ENCODE measurements at regions not wholly inside any gene's neighbourhood (a gene's known extent, or its start where the extent isn't known, plus 50 kb on each side); places are given as distances from the start of the nearest gene placed in this dataset.
"Not testable (repeated sequence)": the region's sequence is repeated elsewhere in the genome, so short reads cannot be mapped to it uniquely, and the experiment has no call there.

DNA sequence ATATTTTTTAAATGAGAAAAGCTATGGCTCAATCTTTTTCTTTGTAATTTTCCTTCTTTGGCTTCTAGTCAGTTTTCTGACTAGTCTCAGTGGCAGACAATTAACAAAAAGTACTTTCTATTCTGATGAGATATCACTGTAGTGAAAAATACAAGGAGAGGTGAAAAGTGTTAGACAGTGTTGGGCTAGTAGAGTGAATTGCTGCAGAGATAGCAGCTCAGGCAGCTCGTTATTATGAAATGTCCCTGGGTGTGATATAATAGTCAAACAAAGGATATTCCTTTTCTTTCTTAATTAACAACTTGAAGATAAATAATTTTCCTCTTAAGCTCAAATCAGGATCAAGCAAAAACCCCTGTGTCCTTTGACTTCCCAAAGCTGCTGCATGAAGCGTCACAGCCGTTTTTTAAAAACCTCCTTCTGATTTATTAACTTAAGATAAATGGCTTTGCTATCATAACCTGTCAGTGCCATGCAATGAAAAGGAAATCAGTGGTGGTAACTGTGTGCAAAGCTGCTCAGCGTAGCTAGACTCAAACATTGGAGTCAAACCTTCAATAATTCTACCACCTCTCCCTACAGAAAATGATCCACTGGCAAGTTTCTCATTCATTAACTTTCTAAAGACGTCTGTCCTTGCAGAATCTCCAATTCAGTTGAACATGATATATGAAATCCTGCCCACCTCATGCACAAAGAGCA, 646.6 kb upstream of the PTBP2 start:
- no peak for DNase-seq (ENCODE audit: low spot score)

DNA sequence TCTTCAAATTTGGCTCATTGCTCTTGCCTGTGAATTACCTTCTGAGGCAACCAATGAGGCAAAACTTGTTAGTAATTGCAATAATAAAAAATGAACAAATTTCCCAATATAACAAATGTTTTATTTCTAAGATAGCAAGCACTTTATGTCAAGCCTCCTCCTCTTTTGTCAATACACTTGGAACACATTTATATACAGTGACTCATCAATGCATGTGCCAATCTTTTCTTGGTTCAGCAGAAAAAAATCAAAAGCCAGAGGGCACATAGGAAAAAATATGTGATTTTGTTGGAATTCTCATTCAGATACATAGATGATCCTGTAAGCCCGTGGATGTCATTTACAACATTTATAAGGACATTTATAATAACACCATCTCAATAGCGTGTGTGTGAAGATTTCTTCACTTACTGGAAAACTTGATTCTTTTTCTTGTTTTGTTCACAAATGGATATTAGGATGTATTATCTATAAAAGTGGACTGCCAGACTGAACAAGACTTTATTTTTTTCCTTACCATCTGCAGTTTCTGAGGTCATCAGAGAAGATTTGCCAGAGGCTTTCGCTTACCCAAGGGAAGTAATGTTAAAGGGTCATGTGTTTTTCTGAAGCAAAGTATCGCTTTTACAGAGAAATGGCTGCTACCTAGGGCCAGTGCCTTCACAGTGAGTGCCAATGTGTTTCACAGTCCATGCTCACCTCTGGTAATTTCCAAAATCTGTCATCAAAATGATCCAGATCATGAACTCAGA, 645.7 kb upstream of the PTBP2 start:
- no peak for DNase-seq (ENCODE audit: low spot score)

DNA sequence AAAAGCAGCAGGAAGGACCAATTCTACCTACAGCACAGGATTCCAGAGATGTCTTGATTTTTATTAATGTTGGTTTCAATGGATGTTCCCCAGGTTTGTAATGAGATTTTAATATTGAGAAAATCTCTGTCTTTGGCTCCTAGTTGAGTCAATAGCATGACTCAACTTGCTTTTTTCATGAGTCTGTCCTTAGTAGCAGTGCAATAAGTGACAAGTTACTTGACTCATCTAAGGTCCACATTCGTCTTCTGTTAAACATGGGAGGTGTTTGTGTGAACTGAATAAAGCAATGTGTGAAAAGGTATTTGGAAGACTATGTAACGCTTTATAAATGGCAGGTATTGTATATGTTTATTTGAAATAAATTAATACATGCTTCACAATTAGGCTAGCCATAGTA, 645.0 kb upstream of the PTBP2 start:
- no peak for DNase-seq (ENCODE audit: low spot score)

DNA sequence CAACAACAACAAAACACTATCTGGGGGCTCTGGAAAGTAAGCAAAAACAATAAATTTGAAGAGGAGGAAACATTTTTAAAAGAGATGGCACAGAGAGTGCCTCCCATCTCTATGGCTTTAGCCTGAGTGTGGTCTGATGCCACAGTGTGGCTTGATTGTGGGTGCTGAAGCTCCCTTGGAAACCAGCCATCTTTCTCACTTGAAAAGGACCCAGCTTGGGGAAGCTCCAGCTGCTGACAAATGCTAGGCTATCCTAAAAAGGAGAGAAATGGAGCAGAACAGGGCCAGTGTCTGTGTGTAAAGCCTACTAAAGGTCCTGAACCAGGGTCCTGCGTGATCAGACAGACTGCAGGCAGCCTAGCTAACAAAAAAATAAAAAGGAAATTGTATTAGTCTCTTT, 642.0 kb upstream of the PTBP2 start:
- no peak for DNase-seq (ENCODE audit: low spot score)

DNA sequence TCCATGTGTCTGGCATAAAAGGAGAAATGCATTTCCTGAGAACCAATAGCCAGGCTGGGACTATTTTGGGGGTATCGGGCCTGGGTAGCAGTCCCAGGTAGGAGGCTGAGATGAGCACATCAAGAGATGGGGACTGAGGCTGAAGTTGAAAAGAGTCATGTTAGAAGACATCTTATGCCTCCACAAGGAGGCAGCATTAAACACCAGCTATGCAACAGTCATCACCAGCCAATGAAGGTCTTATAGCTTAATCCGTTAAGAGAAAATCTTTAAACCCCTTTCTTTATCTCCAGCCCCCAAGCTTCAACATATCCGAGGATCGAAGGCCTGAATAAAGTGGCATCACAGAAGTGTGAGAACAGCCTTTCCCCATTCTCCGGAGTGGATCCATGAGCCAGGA, 640.7 kb upstream of the PTBP2 start:
- DNase-seq (ENCODE audit: low spot score), result peak; percentile 54

DNA sequence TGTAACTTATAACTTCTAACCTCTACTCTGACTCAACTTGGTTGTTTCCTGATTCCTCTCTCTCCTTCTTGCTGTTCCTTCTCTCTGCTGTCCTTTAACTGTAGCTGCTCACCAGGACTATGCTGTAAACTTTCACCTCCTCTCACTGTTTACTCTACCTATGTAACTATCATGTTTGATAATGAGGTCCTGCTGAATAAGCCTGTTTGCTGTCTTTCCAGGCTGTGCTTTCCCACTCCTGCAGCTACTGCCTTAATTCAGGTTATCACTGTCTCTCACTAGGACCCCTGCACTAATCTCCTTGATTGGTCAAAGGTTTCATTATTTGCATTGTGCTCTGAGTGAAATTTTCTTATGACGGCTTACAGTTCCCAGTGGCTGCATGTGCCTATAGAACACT, 633.9 kb upstream of the PTBP2 start:
- no peak for DNase-seq (ENCODE audit: low spot score)

DNA sequence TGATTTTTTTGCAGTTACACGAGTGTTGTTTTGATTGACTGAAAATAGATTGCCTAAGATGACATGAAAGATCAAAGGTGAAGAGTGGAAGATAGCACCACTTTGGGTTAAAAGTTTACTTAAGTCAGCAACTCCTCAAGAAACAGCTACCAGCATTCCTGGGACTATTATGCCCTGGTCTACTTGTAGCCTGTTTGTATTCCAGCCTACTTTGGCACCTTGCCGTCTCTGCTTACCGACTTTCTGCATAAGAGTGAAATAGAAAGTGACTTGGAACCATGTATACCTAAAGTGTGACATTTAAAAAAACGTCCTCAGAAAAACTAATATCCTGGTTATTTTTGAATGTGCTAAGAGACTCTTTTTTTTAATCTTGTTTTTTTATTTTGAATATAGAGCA, 631.5 kb upstream of the PTBP2 start:
- no peak for DNase-seq (ENCODE audit: low spot score)

DNA sequence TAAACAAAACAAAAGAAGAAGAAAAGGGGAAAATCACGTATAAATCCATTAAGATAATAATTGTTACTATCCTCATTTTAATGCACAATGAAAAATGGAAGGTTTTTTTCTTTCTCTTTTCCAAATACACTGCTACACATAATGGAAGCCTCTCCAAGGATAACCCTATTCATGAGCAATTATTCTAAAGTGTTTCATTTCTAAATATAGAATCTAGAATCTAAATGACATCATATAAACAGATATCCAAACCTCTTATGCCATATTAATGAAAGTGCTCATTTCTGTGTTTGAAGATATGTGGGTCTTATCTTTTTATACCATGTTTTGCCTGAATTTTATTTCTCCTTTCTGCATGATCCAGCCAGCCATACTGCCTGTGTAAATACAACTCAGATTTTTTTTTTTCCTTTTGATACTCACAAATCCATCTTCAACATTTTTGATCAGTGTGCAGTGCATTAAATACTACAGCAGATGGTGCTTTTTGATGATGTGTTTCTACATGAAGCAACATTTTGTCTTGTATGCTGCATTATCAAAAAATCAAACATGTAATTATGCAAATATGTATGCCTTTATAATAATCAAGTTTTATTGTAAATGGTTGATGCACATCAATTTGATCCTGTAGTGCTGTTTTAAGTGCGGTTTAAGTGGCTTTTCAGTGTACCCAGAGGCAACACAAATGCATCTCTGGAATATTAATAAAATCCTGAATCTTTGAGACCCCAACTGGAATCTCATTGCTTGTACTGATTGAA, 625.6 kb upstream of the PTBP2 start:
- DNase-seq (ENCODE audit: low spot score), result no peak

DNA sequence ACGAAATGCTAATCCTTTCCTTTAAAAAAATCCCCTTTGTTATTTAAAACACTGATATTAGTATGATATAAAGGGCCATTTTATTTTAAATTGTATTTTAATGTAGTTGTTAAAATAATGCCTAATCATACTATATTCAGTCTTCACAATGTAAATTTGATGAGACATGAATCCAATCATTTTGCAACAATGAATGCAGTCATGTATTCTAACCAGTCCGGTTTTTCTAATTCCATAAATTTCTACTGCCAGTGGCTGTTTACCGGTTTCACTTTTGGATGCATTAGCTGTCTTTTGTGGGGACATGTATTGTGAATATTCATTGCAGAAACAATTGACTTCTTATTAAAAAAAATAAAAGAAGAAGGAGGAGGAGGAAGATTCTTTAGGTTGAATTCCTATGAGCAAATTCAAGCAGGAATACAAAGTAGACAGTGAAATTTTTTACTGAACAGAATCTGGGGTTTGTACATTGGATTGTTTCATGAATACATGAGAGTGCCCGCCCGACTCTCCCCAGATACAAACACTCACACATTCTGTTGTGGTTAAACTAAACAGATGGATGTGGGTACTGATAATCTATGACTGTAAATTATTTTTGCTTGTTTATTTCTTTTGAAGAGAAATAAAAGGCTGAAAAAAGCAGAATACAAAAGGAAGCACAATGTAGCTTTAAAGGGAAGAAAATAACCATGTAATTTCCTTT, 624.8 kb upstream of the PTBP2 start:
- no peak for DNase-seq (ENCODE audit: low spot score)

DNA sequence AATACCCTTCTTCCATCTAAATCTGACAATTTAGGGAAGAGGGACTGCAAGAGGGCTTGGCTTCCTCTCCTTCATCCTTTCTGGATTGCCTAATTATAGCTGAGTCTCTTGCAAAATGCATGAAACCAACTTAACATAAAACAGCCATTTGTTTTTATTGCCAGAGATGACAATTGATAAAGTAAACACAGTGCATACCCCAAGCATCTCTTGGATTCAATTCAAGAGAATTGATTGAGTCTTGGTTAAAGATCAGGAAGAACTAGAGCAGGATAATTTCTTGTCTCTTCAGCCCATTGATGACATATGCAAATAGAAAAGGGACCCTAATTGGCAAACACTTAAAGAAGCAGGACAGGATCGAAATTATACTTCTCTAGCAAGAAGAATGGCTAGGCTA, 617.1 kb upstream of the PTBP2 start:
- no peak for DNase-seq (ENCODE audit: low spot score)

DNA sequence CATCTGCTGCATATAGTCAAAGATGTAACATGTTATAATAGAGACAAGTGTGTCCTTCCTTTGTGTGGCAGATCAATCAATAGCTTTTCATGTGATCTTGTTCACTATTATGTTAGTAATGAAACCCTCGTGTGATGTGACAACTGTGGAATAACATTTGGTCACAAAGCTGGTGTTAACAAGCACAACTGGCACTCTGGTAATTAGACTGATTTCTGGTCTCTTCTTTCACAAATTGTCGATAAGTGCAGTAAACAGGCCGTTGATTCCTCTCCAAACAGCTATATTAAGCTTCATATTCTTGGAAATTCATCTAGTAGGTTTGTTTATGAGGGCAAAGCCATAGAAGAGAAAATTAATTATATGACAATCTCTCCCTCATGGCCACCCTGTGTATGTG, 616.7 kb upstream of the PTBP2 start:
- DNase-seq (ENCODE audit: low spot score), result no peak

DNA sequence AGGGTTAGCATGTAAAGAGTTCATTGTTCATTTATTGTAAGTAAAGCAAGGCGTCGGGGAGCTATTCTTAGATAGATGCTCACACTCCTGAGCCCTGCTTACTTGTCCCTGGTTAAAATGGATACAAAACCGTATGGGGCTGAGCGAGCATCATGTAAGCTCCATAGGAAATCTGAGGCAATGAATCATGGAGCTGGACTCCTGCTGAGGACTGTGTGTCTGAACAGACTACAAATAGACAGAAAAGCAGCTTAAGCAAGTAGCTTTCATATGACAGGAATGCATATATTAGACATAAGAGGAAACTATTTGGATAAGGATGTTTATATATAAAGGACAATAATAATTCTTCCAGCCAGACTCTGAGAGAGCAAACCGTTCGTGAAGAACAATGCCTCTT, 604.9 kb upstream of the PTBP2 start:
- no peak for DNase-seq (ENCODE audit: low spot score)

DNA sequence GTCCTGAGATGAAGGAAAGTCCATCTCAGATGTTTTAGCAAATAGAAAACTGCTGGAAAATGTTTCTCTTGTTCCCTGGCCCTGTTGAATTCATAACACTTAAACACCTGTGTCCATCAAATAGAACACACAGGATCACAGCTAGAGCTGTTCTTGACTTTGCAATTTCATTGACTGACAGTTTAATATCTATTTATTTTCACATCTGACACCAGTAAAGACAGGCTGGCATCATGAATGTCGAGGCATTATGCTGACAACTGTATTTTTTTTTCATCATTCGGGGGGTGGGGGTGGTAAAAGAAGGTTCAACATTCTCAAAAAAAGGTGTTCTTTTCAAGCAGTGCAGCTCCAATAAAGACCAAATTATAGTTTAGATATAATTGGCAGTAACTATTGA, 591.2 kb upstream of the PTBP2 start:
- no peak for DNase-seq (ENCODE audit: low spot score)

DNA sequence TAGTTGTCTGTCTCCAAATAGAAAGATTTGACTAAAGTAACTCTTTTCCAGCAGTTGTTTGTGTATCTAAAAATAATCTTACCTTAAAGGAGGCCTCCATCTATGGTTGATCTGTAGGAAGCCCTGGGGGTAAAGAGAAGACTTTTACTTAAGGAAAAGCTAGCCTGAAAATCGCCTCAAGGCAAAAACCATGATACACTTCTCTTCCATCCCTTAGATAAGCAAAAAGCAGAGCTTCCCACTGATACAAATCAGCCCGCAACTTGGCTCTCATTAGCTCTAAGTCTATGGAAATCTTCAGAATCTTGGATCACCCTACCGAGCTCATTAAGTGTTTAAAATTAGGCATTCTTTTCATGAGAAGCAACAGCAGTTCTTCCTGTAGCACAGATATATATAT, 576.9 kb upstream of the PTBP2 start:
- DNase-seq (ENCODE audit: low spot score), result no peak

DNA sequence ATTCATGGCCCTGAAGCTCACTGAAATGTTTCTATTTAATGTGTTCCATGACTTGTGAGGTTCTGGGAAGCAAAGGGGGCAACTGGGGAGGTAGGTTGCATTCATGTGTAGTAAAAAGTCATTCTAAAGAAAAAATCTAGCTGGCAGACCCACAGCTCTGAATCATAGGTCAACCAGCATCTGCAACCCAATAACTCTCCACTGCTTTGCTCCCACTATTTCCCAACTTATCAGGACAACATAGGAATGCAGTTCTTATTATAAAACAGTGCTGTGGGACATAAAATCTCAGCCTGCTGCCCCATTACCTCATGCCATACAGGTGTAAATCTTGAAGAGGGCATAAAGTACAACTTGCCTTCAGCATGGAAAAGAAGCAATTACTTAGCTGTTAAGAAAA, 576.1 kb upstream of the PTBP2 start:
- no peak for DNase-seq (ENCODE audit: low spot score)

DNA sequence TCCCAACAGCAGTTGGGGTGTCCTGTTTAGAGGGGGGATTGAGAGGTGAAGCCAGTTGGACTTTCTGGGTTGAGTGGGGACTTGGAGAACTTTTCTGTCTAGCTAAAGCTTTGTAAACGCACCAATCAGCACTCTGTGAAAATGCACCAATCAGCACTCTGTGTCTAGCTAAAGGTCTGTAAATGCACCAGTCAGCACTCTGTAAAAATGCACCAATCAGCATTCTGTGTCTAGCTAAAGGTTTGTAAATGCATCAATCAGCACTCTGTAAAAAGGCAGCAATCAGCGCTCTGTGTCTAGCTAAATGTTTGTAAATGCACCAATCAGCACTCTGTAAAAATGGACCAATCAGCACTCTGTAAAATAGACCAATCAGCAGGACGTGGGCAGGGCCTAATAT, 568.6 kb upstream of the PTBP2 start:
- not testable (repeated sequence) for DNase-seq (ENCODE audit: low spot score)

DNA sequence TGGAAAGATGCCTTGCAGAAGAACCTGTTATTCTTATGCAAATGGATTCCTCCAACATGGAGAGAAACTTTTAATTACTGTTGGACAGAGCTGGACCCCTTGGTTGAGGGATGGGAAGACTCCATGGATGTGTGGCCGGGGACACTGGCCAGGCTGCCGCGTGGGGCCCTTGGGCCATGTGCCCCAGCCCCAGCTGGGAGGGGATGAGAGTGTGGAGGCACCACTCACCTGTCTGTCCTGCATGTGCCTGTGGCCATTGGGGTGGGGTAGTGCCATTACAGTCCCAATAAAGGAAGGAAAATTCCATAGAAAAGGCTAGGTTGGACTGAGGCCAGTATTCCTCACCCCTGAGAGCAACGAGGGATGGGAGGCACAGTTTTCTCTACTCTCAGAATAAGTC, 564.5 kb upstream of the PTBP2 start:
- no peak for DNase-seq (ENCODE audit: low spot score)

DNA sequence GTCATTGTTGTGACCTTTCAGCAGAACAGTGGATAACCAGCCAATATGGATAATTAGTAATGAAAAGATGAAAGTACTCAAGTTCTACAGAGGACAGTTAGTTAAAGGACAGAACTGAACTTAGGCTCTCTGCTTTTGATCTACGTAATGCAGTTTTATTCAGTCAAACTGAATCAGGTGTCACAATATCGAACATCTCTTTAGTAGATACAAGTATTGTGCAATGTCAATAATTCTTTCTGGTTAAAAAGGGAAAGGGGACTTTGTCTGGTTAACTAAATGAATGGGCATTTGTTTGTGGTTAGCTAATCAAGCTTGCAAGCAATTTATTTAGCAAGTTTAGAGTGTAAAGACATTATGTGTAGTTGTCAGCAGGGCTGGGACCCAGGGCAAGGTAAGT, 562.2 kb upstream of the PTBP2 start:
- no peak for DNase-seq (ENCODE audit: low spot score)

DNA sequence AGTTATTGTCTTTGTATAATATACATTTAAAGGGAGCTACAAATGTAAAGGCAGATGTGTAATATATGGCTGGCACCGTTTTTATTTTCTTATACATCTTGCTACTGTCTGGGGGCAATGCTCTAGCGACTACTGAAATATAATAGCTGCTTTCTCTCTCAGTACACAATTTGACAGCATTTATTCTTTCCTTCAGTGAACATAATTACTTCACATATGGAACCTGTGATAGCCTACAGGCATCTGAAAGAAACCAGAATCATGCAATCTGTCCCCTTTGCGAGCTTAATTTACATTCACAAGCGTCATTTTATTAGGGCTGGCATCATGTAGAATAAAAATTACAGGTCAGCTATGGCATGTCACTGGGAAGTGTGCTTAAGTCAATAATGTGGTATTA, 557.5 kb upstream of the PTBP2 start:
- DNase-seq (ENCODE audit: low spot score), result no peak

DNA sequence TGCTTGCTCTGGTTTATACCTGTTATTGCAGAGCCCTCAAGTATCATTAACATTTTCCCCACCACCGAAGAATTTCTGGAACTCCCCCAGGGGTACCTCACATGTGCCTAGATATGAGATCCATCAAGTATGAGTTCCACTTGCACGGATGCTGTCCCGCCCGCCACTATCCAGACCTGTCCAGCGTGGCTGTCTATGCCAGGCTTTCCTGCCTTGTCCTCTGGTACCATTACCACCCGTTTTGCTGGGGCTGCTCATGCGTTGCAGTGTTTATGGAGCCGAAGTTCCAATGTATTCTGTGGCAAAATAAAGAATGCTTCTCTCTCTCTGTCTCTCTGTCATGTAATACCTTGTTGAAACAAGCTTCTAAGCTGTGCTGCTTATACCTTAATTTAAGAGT, 543.5 kb upstream of the PTBP2 start:
- DNase-seq (ENCODE audit: low spot score), result no peak

DNA sequence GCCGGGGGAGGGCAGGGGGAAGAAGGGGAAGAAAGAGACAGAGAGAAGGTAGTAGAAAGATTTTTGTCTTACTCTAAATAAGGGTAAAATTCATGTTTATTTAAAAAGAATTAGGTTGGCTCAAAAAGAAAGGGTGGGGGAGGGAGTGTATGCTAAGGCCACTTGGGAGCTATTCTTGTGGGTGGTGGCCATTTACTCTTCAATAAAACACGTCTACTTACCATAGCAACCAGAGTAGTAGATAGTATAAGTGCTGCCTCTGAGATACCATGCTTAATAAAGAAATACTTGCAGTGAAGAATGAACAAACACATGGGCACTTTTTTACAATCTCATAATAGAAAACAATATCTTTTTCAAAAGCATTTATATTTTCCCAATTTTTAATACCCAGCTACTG, 538.1 kb upstream of the PTBP2 start:
- DNase-seq (ENCODE audit: low spot score), result no peak

DNA sequence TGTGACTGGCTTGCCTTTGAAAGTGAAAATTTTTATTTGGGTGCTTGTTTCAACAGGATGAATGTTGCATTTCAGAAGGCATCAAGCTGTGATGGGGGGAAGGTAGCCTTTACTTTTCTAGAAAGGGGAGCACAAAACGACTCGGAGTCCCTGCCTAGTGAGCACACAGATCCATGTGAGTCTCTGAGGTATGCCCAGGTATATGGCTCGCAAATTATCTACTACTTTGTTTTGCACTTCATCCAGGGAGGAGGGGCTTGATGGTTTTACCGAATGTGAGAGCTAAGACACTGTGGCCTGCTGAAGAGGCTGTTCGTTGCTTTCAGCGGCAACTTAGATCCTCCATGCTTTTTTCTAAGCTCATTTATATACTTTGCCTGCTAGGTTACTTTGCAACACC, 537.7 kb upstream of the PTBP2 start:
- no peak for DNase-seq (ENCODE audit: low spot score)

DNA sequence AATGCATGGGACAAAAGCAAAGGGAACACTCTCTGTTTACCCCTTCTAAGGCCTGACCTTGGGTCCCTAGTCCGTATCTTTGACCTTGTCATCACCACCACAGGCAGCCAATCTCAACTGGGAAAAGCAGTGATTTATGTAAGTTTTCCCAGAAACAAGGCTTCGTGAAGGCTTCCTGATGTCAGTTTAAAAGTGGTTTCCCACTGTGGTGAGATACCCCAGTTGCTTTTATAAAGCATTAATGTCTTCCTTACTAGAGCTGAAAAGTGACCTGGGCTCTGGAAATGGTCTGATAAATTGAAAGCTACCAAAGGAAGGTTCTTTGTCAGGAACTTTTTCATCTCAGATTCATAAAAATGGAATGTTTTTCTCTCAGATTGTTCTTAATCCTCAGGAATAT, 536.4 kb upstream of the PTBP2 start:
- DNase-seq (ENCODE audit: low spot score), result no peak

Data from D341Med (cell line).